ENCODE measurements at regions not wholly inside any gene's neighbourhood (a gene's known extent, or its start where the extent isn't known, plus 50 kb on each side); places are given as distances from the start of the nearest gene placed in this dataset.
"Not testable (repeated sequence)": the region's sequence is repeated elsewhere in the genome, so short reads cannot be mapped to it uniquely, and the experiment has no call there.

DNA sequence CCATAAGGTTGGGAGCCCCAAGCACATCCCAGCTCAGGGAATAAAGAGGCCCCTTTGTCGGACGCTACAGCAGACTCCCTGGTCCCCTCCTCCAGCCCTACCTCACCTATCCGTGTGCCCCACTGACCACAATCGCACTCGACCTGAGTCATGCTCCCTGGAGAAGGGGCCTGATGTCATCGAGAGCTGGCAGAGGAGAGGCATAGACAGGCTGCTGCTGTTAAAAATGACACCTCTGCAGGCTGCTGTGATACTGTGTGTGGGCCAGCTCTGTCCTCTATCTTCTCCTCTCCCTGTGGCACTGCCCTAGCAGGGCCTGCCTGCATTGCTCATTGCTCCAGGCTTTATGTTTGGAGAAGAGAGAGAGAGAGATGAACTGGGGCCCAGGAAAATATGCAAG, 123.4 kb upstream of the SYT13 start:
- no peak for DNase-seq (ENCODE audit: low read depth in 2 of 2)

DNA sequence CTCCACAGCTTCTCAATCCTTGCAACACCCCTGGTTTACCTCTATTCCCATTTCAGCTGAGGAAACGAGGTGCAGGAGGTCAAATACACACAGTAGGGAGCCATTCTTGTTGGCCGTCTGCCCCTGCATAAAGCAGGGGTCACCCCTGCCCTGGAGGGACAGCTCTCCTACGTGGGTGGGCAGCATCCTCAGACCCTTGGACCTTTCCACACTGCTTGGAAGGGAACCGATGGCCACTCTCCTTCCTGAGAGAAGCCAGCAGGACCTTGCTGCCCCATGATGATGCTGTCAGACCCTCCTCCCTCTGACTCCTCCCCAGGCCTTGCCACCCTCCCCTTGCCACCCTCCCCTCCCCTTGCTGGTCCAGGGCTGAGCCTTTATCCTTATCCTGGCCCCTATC, 121.1 kb upstream of the SYT13 start:
- no peak for DNase-seq (ENCODE audit: low read depth in 2 of 2)

DNA sequence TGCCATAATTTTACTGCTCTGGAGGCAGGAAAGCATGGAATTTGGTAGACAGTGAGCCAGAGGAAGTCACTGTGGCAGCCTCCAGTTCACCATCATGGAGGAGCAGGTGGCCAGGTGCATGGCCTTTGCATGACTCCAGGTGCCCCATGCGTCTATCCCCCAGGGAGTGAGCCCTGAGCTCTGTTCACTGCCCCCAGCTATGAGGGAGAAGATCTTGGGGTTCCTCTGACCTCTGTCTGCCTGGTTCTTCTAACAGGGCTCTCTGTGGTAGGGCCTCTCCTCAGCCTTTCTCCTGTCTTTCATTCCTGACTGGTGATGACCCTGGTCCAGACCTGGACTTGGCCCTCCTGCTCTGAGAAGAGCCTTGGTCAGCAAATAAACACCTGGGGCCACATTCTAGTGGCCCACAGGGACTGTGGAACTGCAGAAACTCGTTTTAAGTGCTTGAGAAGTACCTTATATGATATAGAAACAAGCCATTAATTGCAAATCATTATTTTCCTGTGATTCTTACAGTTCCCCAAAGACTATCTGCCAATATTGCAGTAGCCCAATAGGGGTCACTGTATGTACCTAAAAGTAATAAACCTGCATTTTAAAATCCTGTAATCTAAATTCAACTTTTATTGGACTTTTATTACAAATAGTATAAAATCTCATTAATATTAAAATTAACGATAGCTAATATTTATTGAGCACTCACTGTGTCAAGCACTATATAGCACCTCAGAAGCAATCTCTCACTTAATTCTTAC, 120.0 kb upstream of the SYT13 start:
- no peak for DNase-seq (ENCODE audit: low read depth in 2 of 2)

DNA sequence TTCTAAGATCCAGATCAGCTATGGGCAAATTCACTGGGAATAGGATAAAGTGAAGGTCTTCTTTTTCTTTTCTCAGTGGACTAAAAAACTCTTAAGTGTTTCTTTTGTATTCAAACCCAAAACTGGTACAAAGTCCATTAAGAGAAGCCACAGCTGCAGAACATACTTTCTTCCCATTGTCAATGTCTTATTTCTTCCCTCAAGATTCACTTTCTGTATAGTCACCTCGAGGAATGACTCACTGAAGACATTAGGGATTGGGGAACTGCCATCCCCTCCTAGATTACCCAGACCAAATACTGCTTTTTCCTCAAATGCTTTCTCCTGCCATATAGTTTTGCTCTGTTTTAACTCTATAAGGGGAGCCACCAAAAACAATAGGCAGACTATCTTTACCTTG, 117.4 kb upstream of the SYT13 start:
- DNase-seq (ENCODE audit: low read depth in 2 of 2), result not testable (repeated sequence)

DNA sequence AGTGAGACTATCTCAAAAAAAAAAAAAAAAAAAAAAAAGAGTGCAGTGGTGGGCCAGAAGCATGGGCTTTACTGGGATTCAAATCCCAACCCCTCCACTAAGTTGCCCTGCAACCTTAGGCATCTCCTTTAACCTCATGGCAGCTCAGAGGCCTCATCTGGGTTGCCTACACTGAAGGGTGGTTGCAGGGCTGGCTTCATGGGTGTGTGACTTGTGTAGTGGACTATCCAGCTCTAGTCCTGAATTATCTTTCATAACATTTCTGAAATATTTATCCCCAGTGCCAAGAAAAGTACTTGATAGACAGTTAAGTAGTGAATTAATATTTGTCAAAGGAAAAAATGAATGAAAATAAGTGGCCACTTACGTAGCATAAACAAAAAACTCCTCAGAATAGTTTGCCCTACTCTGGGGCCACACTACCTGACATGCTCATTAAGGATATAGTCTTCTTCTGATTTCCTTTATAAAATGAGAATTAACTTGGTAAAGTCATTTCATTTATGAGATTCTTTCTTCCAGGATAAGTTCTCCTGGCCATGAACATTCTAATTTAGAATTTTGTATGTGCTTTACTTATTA, 116.0 kb upstream of the SYT13 start:
- DNase-seq (ENCODE audit: low read depth in 2 of 2), result no peak

DNA sequence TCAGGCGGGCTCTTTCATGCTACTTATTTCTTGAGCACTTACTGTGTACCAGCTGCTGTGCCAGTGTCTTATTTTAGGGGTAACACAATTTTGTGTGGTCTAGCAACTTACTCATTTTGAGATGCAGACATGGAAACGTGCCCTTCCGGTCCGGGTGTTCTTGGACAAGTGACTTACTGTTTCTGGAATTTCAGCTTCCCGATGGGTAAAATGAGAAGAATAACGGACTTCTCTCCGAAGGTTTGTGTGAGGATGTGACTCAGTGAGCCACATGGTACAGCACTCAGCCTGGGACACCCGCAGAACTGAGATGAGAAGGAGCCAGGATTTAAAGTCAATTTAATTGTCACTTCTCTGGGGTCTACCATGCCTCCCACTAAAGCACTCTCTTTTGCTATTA, 114.5 kb upstream of the SYT13 start:
- no peak for DNase-seq (ENCODE audit: low read depth in 2 of 2)

DNA sequence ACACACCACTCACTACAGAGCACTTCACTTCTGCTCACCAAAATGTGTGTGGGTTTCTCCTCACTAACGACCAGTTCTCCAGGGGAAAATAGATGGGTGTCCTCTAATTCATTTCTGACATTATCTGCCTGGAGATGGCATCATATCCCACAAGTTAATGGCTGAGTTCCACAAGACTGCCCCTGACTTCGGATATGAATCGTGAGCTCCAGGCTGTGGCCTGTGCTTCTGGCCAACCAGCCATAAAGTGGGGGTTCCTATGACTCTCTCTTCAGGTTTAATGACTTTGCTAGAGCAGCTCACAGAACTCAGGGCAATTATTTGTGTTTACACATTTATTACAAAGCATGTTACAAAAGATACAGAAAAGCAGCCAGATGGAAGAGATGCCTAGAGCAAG, 113.0 kb upstream of the SYT13 start:
- no peak for DNase-seq (ENCODE audit: low read depth in 2 of 2)

DNA sequence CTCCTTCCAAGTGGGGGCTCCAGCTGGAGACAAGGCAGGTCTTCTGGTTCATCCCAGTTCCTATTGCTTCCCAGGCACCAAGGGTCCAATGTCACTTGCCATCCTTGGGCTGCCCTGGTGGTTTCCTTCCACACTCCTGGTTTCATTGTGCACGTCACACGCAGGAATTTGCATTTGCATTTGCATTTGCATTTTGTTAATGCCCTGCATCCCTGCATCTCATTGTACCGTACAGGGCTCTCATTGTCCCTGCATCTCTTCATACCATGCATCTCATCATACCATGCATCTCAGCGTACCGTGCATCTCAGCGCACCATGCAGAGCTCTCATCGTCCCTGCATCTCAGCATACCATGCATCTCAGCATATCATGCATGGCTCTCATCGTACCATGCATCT, 112.2 kb upstream of the SYT13 start:
- no peak for DNase-seq (ENCODE audit: low read depth in 2 of 2)

DNA sequence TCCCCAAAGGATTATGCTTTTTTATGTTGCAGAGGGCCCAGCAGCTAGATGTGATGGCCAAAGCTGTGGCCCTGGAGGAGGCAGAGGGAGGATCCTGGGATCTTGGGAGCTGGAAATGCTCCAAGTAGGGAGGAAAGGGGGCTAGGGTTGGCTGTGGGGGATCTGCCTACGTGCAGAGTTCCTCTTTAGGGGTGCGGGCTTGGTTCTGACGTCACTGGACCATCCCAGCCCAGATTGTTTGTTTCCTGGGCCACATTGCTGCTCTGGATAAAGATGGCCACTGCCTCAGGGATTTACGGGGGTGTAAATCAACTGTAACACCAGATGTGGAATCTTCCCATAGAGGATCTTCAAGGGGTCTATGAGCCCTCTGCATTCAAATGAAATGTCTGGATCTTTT, 110.3 kb upstream of the SYT13 start:
- DNase-seq (ENCODE audit: low read depth in 2 of 2), result no peak

DNA sequence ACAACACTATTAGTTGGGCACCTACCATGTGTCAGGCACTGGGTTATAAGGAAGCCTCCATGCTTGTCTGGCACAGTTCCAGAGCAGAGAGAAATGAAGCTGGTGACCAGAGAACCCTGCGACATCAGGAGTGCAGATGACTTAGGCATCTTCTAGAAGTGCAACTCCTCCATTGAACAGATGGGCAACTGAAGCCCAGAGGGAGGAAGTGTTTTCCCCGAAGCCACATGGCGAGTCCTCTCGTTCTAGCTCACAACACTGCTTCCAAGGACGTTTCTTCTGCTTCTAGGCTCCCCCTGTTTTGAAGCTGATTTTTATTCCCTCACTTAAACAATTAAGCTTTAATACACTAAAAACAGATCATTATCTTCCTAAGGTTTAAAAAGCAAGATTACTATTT, 109.8 kb upstream of the SYT13 start:
- DNase-seq (ENCODE audit: low read depth in 2 of 2), result no peak

DNA sequence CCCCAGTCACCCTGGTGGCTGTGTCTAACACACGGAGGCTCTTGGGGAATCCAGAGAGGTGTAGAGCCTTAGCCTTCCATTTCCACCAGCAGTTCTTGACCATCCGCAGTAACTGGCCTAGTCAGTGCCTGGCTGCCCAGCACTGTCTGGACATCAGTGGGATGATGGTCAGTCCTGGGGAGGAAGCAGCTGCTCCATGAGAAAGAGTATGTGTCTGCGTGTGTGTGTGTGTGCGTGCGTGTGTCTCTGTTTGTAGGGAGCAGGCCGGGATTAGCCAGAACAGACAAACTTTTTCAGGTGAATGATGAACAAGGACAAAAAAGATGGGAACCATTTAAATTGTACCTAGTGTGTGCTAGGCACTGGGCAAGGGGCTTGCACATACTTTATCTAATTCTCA, 109.3 kb upstream of the SYT13 start:
- no peak for DNase-seq (ENCODE audit: low read depth in 2 of 2)

DNA sequence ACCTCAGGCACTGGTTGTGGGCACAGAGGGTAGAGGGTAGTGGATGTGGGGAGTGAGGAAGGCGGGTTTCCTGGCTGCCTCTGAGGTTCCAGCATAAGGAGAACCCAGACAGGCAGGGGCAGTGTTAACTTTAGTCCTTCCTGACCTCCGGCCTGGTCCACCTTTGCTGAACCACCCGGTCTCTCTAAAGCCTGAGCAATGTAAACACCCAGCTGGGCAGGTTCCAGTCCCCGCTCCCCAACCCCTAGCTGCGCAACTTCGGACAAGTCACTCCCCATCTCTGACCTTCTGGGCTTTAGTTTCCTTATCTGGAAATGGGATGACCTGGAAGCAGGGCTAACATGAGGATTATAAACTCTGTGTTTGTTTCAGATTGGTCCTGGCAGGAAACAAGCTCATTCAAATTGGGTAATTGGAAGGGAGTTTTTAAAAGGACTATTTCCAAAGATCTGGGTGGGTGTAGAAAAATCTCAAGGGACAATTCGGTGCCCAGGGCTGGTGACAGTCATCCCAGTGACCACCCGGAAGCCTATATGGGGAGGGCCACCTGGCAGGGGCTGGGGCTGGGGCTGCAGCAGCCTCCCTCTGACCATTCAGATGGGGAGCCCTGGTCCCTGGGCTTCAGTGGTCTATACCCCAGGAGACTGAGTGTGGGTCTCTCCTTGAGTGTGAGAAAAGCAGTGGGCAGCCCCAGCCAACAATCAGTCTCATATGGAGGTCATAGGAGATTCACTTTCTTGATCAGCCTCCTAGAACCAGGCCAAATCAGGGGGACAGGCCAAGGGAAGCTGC, 108.3 kb upstream of the SYT13 start:
- no peak for DNase-seq (ENCODE audit: low read depth in 2 of 2)

DNA sequence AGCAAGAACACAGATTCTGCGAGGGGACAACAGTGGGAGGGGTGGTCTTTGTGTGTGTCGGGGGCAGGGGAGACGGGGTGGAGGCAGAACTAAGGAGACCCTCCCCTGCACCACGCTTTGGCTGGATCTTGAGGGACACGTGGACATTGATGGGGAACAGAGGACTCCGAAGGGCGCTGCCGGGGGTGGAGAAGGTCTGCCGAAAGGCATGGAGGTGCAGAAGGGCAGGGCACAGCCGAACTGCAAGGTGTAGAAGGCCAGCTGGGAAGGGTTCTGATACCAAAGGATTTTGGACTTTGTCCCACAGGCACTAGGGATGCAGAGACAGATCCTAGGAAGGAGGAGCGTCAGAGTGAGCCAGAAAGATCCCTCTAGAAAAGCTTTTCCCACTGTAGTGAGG, 107.7 kb upstream of the SYT13 start:
- no peak for DNase-seq (ENCODE audit: low read depth in 2 of 2)

DNA sequence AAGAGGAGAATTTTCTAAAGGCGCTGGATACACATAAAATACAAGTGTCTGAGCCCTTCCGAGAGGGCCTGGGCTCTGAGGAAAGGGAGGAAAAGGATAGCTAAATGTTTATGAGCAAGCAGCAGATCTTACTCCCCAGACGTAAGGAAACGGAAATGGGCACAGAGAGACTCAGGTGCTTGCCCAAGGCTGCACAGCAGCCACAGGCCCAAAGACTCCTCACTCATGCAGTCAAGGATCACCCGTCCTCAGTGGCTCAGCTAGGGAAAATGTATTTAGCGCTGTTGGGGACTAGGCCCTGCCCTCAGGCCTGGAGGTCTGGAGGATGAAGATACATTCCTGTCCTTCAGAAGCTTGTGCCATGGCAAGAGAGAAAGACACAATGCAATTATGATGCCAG, 107.2 kb upstream of the SYT13 start:
- no peak for DNase-seq (ENCODE audit: low read depth in 2 of 2)

DNA sequence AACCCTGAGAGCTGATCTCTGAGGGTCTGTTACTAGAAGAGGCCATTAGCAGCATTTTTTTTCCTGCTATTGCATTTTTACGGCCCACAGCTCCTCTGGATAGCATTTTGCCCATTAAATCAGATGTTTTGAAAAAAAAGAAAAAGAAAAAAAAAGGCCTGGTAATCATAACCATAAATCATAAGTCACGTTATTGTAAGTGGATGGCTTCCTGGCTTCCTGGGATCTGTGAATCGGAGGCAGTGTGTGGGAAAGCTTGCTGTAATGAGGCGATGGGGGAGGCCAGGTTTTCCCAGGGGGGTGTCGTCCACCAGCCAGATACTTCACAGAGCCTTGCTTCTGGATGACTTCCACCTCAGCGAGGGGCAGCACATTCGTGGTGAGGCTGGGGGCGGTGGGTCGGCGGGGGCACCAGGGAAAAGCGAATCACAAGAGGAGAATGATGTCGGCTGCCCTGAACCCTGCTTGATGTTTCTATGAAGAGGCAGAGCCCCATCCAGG, 106.5 kb upstream of the SYT13 start:
- DNase-seq (ENCODE audit: low read depth in 2 of 2), result no peak

DNA sequence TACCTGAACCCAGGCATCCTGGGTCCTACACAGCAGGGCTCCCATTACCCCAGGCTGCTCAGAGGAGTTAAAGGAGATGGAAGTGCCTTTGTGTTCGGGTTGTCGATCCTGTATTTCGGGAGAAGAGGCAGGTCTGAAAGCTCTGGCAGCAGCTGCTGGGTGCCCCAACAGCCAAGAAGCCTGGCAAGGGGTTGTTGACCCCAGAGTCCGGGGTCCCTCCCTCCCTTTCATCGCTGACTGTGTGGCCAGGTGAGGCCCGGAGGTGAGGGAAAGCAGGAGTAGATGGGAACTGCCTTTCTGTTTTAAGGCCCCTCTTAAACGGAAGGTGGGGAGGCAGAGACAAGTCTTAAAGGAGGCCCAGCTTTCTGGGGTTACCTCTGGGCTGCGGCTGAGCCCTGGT, 106.0 kb upstream of the SYT13 start:
- no peak for DNase-seq (ENCODE audit: low read depth in 2 of 2)

DNA sequence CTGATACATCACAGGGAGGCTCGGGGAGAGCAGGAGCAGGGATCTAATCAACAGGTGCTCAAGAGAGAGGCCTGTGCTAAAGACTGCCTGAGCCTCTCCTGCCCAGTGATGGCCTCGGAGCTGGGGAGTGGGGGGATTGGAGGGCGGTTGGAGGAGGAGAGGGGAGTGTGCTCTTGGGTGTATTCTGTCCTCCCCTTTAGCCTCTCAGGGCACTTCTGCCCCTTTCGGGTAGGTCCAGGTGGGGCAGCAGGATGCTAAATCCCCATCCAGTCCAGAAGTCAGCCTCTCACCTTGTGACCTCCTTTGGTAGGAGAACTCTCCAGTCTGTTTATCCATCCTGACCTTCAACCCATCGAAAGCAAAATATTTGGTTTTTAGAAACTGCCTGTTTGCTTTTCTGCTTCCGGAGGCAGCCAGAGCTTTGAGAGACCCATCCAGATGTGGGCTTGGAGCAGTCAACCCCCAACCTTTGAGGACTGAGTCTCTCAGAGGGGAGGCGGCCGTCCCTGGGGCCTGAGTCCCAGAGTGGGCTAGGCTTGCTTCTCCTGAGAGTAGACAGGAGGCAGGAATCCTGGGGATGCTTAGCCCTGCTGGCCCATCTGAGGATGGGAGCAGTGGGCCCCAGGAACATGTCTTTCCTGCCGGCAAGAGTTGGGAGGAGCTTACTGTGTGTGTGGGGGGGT, 105.2 kb upstream of the SYT13 start:
- DNase-seq (ENCODE audit: low read depth in 2 of 2), result no peak

DNA sequence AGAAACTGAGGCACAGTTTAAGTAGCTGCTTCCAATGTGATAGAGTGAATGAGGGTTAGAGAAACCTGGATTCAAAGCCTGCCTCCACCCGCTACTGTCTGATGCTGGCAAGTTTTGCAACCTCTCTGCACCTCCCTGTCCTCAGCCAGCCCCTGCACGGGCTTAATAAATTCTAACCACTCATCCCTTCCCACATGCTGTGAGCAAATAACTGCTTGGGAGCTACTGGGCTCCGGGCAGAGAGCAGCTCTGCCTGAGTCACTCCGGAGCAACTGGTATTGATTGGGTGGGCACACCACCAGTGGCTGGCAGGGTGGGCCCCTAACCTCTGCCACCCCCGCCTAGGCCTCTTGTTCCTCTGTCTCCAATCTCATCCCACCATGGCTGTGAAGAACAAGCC, 104.3 kb upstream of the SYT13 start:
- no peak for DNase-seq (ENCODE audit: low read depth in 2 of 2)

DNA sequence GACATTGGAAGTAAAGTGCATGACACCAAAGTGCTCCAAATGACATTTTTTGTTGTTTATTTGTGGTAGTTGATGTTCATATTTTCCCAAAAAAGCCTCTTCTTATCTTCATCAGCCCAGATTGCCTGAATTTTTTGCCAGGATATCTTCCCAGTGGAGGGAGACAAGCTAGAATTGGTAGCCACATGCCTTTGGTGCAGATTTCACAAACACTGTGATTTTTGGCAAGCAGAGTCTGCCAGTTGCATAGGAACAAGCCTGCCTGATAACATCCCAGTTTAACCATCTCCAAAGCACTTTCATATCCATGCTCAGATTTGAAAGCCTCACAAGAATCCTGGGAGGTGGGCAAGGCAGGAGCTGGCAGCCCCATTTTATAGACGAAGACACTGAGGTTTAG, 102.3 kb upstream of the SYT13 start:
- DNase-seq (ENCODE audit: low read depth in 2 of 2), result no peak

DNA sequence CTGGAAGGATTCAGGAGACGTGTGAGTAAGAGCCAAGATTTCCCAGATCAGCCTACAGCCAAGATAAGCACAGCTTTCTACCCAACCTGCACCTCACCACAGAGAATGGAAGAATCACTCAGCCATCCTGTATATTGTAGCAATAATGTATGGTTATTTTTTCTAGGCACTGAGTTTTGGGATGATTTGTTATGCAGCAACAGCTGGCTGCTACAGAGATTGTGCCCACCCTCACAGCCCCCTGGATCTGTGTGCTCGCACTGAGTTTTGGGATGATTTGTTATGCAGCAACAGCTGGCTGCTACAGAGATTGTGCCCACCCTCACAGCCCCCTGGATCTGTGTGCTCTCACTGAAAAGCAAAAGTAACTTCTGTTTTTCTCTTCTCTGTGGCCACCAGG, 101.7 kb upstream of the SYT13 start:
- DNase-seq (ENCODE audit: low read depth in 2 of 2), result not testable (repeated sequence)

DNA sequence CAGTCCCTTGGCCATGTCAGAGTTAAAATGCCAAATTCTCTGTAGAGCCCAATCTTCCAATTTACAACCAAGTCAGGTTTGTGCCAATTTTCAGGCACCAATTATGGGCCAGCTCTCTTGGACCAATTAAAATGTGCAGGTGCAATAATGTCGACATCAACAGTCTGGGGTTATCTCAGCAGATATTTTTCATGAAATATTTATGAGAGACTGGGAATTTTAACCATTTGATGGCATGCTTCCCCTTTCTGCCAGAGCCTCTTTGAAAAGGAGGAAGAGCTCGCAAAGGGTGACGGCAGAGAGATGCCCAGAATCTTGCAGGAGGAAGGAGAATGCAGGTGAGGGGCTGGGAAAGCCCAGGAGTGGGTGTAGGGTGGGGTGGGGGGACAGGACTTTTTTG, 100.8 kb upstream of the SYT13 start:
- DNase-seq (ENCODE audit: low read depth in 2 of 2), result no peak

DNA sequence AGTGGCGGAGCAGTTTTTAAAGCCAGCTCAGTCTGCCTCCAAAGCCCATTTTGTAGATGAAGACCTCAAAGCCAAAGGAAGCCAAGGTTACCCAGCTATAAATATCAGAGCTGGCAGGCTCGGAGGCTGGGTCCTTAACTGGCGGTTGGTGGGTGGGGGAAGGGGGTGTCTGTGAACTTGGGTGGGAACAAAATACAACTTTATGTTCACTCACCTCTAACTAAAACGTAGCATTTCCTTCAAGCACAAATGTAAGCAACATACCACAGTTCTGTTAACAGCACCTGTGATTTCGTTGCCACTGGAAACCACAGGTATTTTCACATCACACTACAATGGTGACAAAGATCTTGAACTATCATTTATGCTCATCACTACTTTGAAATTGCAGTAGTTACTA, 99.7 kb upstream of the SYT13 start:
- DNase-seq (ENCODE audit: low read depth in 2 of 2), result no peak
